Tibial nerve (tissue), 4 donors: ENCODE measurements at regions not wholly inside any gene's neighbourhood (a gene's known extent, or its start where the extent isn't known, plus 50 kb on each side); places are given as distances from the start of the nearest gene placed in this dataset.

Experiments
- DNase-seq, 2 donors: peaks; one replicate each; pipeline ENCODE4 v3.0.0-alpha.2; 2019; ENCODE audit warnings: low spot score in 2 of 2
- H3K27ac ChIP-seq, 4 donors: fragments of 200-600 bp; sonication (generic) in 3 of 4; one replicate each; pipeline ENCODE4 v1.5.1; 2017 to 2019; ENCODE audit warnings: mild to moderate bottlenecking in 1 of 4
- H3K27me3 ChIP-seq, 2 donors: fragments of 200-600 bp; sonication (generic) in 1 of 2; one replicate each; pipeline versions ENCODE4 v1.5.1 to v1.6.0; 2017 to 2019
- H3K36me3 ChIP-seq, 3 donors: fragments of 200-600 bp; sonication (generic); one replicate each; pipeline ENCODE4 v1.5.1; 2018 to 2019
- H3K4me1 ChIP-seq, 4 donors: fragments of 200-600 bp; sonication (generic) in 3 of 4; one replicate each; pipeline ENCODE4 v1.5.1; 2017 to 2019
- H3K4me3 ChIP-seq, 4 donors: fragments of 200-600 bp; sonication (generic) in 3 of 4; one replicate each; pipeline ENCODE4 v1.5.1; 2017 to 2019; ENCODE audit warnings: mild to moderate bottlenecking in 1 of 4, moderate library complexity in 1 of 4
- H3K9me3 ChIP-seq, 4 donors: fragments of 200-600 bp; sonication (generic) in 3 of 4; one replicate each; pipeline ENCODE4 v1.5.1; 2017 to 2019
- CTCF ChIP-seq, 5 experiments: fragments of 200-600 bp in 3 of 5; fragments of 450-650 bp in 2 of 5; sonication (generic) in 3 of 5; IDR thresholded peaks; one replicate each; pipeline ENCODE4 v1.5.1; 2016 to 2019; ENCODE audit warnings: antibody characterized with exemption in 5 of 5, mild to moderate bottlenecking in 3 of 5, moderate library complexity in 2 of 5
- EP300 ChIP-seq, 2 donors: sonication (generic); formaldehyde crosslinking; IDR thresholded peaks; one replicate each; pipeline ENCODE4 v1.6.1; 2017; ENCODE audit warnings: antibody characterized with exemption in 2 of 2, mild to moderate bottlenecking in 1 of 2
- POLR2A ChIP-seq, 2 donors: fragments of 450-650 bp; IDR thresholded peaks; one replicate each; pipeline ENCODE4 v1.6.1; 2017; ENCODE audit warnings: antibody characterized with exemption in 2 of 2, mild to moderate bottlenecking in 2 of 2, moderate library complexity in 2 of 2
- WGBS, 2 donors: methylation state at CpG; one replicate each; pipeline ENCODE4 v1.1.5; 2018; 5-methylcytosine and 5-hydroxymethylcytosine counted together

- Histone ChIP-seq H3K4me1 (no peaks in the 10 kb centered on the region), H3K4me3 (no peak overlapping the region), H3K9me3 (peaks cover 0 to 37% (median 0%) of the 10 kb centered on the region in 4 donors), H3K27ac (no peak overlapping the region), H3K36me3 (no peaks in the 10 kb centered on the region), H3K27me3 (no peaks in the 10 kb centered on the region)
- DNase-seq, result no peak
- 69 to 77% methylated on average over 2 of the region's 2 CpGs for WGBS, 2 donors
- TF ChIP-seq POLR2A (IDR thresholded peaks at IDR 0.05) (no peak), CTCF (IDR thresholded peaks at IDR 0.05) (no peak), EP300 (IDR thresholded peaks at IDR 0.05) (no peak)
Measured at GRCh38 chr4:67273666-67274065, 271.6 kb downstream of the CENPC start.

GRCh38 chr4:67261971-67262370, 283.3 kb downstream of the CENPC start:
- 83 to 89% methylated on average over 1 of the region's 1 CpG for whole genome bisulfite sequencing, 2 donors
- TF ChIP-seq CTCF (IDR thresholded peaks at IDR 0.05) (no peak), POLR2A (IDR thresholded peaks at IDR 0.05) (no peak), EP300 (IDR thresholded peaks at IDR 0.05) (no peak)
- H3K27ac ChIP-seq, result no peak overlapping the region
- no peaks in the 10 kb centered on the region for H3K4me1 ChIP-seq
- H3K9me3 ChIP-seq, result no peaks in the 10 kb centered on the region
- no peak for DNase-seq
- H3K4me3 ChIP-seq, result no peak overlapping the region
- H3K27me3 ChIP-seq, result no peaks in the 10 kb centered on the region
- no peaks in the 10 kb centered on the region for H3K36me3 ChIP-seq

GRCh38 chr4:67256388-67257043, 288.8 kb downstream of the CENPC start:
- Histone ChIP-seq H3K27ac (no peak overlapping the region), H3K27me3 (no peaks in the 10 kb centered on the region), H3K9me3 (no peaks in the 10 kb centered on the region), H3K36me3 (no peaks in the 10 kb centered on the region), H3K4me3 (no peak overlapping the region), H3K4me1 (no peaks in the 10 kb centered on the region)
- WGBS, 2 donors, result 69 to 77% methylated on average over 3 of the region's 3 CpGs
- TF ChIP-seq CTCF (IDR thresholded peaks at IDR 0.05), result no peak
- TF ChIP-seq POLR2A (IDR thresholded peaks at IDR 0.05), result no peak
- TF ChIP-seq EP300 (IDR thresholded peaks at IDR 0.05), result no peak
- DNase-seq, result no peak

GRCh38 chr4:67250131-67250896, 295.0 kb downstream of the CENPC start:
- H3K27me3 ChIP-seq, result no peaks in the 10 kb centered on the region
- DNase-seq, result no peak
- no peaks in the 10 kb centered on the region for H3K9me3 ChIP-seq
- no peaks in the 10 kb centered on the region for H3K4me1 ChIP-seq
- H3K27ac ChIP-seq, result no peak overlapping the region
- H3K4me3 ChIP-seq, result no peak overlapping the region
- TF ChIP-seq POLR2A (IDR thresholded peaks at IDR 0.05) (no peak), EP300 (IDR thresholded peaks at IDR 0.05) (no peak), CTCF (IDR thresholded peaks at IDR 0.05) (no peak)
- no peaks in the 10 kb centered on the region for H3K36me3 ChIP-seq
- whole genome bisulfite sequencing, 2 donors, result 42 to 60% methylated on average over 4 of the region's 4 CpGs

- DNase-seq, result no peak
- H3K4me3 ChIP-seq, result no peak overlapping the region
- 85 to 88% methylated on average over 2 of the region's 2 CpGs for WGBS, 2 donors
- TF ChIP-seq EP300 (IDR thresholded peaks at IDR 0.05) (no peak), CTCF (IDR thresholded peaks at IDR 0.05) (no peak), POLR2A (IDR thresholded peaks at IDR 0.05) (no peak)
- peaks cover 0 to 3% (median 0%) of the 10 kb centered on the region in 4 donors for H3K4me1 ChIP-seq
- no peaks in the 10 kb centered on the region for H3K36me3 ChIP-seq
- no peaks in the 10 kb centered on the region for H3K9me3 ChIP-seq
- H3K27me3 ChIP-seq, result no peaks in the 10 kb centered on the region
- H3K27ac ChIP-seq, result no peak overlapping the region
Measured at GRCh38 chr4:67236788-67237187, 308.5 kb downstream of the CENPC start.
